K562 (cell line): ENCODE measurements at regions not wholly inside any gene's neighbourhood (a gene's known extent, or its start where the extent isn't known, plus 50 kb on each side); places are given as distances from the start of the nearest gene placed in this dataset.

ENCODE experiments used
- NRF1 ChIP-seq, 2 experiments: fragments of 450-650 bp; IDR thresholded peaks in 1 of 2; conservative IDR thresholded peaks in 1 of 2; 2 replicates each; pipeline ENCODE4 v1.6.1; 2014; ENCODE audit warnings: mild to moderate bottlenecking in 2 of 2
- PTRF ChIP-seq: fragments of 450-650 bp; IDR thresholded peaks from 2 replicates; pipeline ENCODE4 v1.6.1; 2016; ENCODE audit warnings: mild to moderate bottlenecking, missing genetic modification characterization, missing compliant biosample characterization
- SREBF2 ChIP-seq: sonication (generic); formaldehyde crosslinking; IDR thresholded peaks from 2 replicates; pipeline ENCODE4 v1.4.0; 2020; ENCODE audit warnings: mild to moderate bottlenecking, missing genetic modification reagents
- SUPT5H ChIP-seq: fragments of 450-650 bp; IDR thresholded peaks from 2 replicates; pipeline ENCODE4 v1.6.1; 2016
- TF ChIP-seq, protein P1 (sequence below), 3 experiments: IDR thresholded peaks in 2 of 3; conservative IDR thresholded peaks in 1 of 3; 2 replicates each; pipeline ENCODE4 v1.5.1; 2011 to 2012; ENCODE audit warnings: low read length in 3 of 3, mild to moderate bottlenecking in 3 of 3, control low read depth in 2 of 3, improper control_type of control experiment in 1 of 3, inconsistent platforms in 1 of 3, low read depth in 1 of 3, mixed read lengths in 1 of 3, moderate library complexity in 1 of 3; ENCODE audit not compliant: insufficient read depth in 2 of 3

DNA sequence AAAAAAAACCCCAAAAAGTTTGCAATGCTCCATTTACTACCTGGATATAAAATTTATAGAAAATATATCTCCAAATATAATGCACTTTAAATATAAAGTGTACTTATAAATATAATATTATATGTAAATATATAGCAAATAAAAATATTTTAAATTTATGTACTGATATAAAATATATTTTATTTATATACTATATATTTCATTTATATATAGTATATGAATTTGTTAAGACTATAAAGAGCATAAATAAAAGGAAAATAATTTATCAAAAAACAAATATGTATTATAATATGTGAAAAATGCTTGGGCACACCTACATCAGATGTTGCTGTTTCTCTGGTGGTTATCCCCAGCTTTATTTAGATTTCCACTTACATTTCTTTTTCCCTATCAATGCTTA, 71.0 kb upstream of the ZBTB18 start:
- TF ChIP-seq NRF1 (conservative IDR thresholded peaks at IDR 0.05 in 1 of 2, IDR thresholded peaks at IDR 0.05 in 1 of 2): no peak
- no peak for TF ChIP-seq SREBF2 (CRISPR knock-in tag)
- TF ChIP-seq PTRF (tag): no peak
- TF ChIP-seq, protein P1, sequence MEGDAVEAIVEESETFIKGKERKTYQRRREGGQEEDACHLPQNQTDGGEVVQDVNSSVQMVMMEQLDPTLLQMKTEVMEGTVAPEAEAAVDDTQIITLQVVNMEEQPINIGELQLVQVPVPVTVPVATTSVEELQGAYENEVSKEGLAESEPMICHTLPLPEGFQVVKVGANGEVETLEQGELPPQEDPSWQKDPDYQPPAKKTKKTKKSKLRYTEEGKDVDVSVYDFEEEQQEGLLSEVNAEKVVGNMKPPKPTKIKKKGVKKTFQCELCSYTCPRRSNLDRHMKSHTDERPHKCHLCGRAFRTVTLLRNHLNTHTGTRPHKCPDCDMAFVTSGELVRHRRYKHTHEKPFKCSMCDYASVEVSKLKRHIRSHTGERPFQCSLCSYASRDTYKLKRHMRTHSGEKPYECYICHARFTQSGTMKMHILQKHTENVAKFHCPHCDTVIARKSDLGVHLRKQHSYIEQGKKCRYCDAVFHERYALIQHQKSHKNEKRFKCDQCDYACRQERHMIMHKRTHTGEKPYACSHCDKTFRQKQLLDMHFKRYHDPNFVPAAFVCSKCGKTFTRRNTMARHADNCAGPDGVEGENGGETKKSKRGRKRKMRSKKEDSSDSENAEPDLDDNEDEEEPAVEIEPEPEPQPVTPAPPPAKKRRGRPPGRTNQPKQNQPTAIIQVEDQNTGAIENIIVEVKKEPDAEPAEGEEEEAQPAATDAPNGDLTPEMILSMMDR (IDR thresholded peaks at IDR 0.05 in 2 of 3, conservative IDR thresholded peaks at IDR 0.05 in 1 of 3; ENCODE audit: insufficient read depth in 2 of 3, low read depth in 1 of 3, low read length in 3 of 3): no peak
- no peak for TF ChIP-seq SUPT5H
